ENCODE measurements at regions not wholly inside any gene's neighbourhood (a gene's known extent, or its start where the extent isn't known, plus 50 kb on each side); places are given as distances from the start of the nearest gene placed in this dataset.

DNA sequence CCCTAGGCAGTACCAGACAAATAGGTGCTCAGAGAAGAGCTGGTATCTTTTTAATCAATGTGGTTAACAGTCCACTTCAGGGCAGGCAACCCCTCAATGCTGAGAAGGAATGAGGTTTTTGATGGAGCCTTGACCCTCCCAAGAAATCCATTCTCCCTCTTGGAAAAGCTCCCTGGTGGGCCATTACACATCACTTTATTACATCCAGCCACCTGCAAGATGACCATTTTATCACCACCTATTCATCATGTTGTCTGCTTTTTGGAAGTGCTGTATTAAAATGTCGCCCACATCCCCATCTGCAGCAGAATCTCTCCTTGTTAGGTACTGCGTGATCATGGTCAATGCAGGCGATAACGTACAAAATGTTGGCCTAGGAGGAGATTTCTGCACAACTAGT is 614.7 kb upstream of the TMEM132C start:
- H3K4me1 ChIP-seq (ENCODE audit: control insufficient read depth in 1 of 2, insufficient read depth in 2 of 2, low read length in 2 of 2): no peaks in the 10 kb centered on the region
- peaks cover 0 to 6% of the 10 kb centered on the region in 2 donors for H3K9me3 ChIP-seq (ENCODE audit: control insufficient read depth in 1 of 2, low read length in 2 of 2)
- H3K27ac ChIP-seq (ENCODE audit: low read depth, low read length): no peak overlapping the region

GRCh38 chr12:127654383-127654985 is 612.5 kb upstream of the TMEM132C start:
- Histone ChIP-seq H3K4me3 (ENCODE audit: low read depth in 1 of 2, low read length in 2 of 2) (no peak overlapping the region), H3K27ac (ENCODE audit: low read depth, low read length) (no peak overlapping the region), H3K9me3 (ENCODE audit: control insufficient read depth in 1 of 2, low read length in 2 of 2) (peaks cover 0 to 6% of the 10 kb centered on the region in 2 donors), H3K27me3 (ENCODE audit: control insufficient read depth in 1 of 2, insufficient read depth in 2 of 2, low read length in 2 of 2) (no peaks in the 10 kb centered on the region), H3K9ac (ENCODE audit: low read depth in 1 of 2, low read length in 2 of 2) (no peak overlapping the region), H3K4me1 (ENCODE audit: control insufficient read depth in 1 of 2, insufficient read depth in 2 of 2, low read length in 2 of 2) (no peaks in the 10 kb centered on the region), H3K36me3 (ENCODE audit: control insufficient read depth in 1 of 2, insufficient read depth in 2 of 2, low read length in 2 of 2) (no peaks in the 10 kb centered on the region)

More for the DNA sequence above, 614.7 kb upstream of the TMEM132C start:
- no peak overlapping the region for H3K9ac ChIP-seq (ENCODE audit: low read depth in 1 of 2, low read length in 2 of 2)
- H3K36me3 ChIP-seq (ENCODE audit: control insufficient read depth in 1 of 2, insufficient read depth in 2 of 2, low read length in 2 of 2): no peaks in the 10 kb centered on the region
- H3K4me3 ChIP-seq (ENCODE audit: low read depth in 1 of 2, low read length in 2 of 2): no peak overlapping the region
- no peaks in the 10 kb centered on the region for H3K27me3 ChIP-seq (ENCODE audit: control insufficient read depth in 1 of 2, insufficient read depth in 2 of 2, low read length in 2 of 2)

DNA sequence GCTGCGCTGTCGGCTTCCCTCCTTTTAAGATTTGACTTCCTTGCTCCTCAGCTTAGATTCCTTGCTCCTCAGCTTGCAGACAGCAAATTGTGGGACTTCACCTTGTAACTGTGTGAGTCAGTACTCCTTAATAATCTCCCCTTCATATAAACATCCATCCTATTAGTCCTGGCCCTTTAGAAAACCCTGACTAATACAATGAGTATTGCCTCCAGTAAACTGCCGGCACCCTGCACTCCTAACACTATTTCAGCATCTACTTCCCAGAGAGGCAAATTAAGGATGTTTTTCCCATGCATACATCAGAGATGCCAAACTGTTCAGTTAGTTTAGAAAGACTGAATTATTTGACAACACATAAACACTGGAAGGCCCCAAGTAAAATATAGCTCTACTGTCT is 611.3 kb upstream of the TMEM132C start:
- Histone ChIP-seq H3K9ac (ENCODE audit: low read depth in 1 of 2, low read length in 2 of 2) (no peak overlapping the region), H3K27ac (ENCODE audit: low read depth, low read length) (no peak overlapping the region), H3K9me3 (ENCODE audit: control insufficient read depth in 1 of 2, low read length in 2 of 2) (peaks cover 0 to 6% of the 10 kb centered on the region in 2 donors)

GRCh38 chr12:127656266-127656665 is 610.7 kb upstream of the TMEM132C start:
- Histone ChIP-seq H3K4me1 (ENCODE audit: control insufficient read depth in 1 of 2, insufficient read depth in 2 of 2, low read length in 2 of 2) (no peaks in the 10 kb centered on the region), H3K27ac (ENCODE audit: low read depth, low read length) (no peak overlapping the region), H3K4me3 (ENCODE audit: low read depth in 1 of 2, low read length in 2 of 2) (no peak overlapping the region), H3K9ac (ENCODE audit: low read depth in 1 of 2, low read length in 2 of 2) (no peak overlapping the region), H3K36me3 (ENCODE audit: control insufficient read depth in 1 of 2, insufficient read depth in 2 of 2, low read length in 2 of 2) (no peaks in the 10 kb centered on the region), H3K9me3 (ENCODE audit: control insufficient read depth in 1 of 2, low read length in 2 of 2) (peaks cover 0 to 3% of the 10 kb centered on the region in 2 donors), H3K27me3 (ENCODE audit: control insufficient read depth in 1 of 2, insufficient read depth in 2 of 2, low read length in 2 of 2) (no peaks in the 10 kb centered on the region)

More for the DNA sequence above, 611.3 kb upstream of the TMEM132C start:
- Histone ChIP-seq H3K27me3 (ENCODE audit: control insufficient read depth in 1 of 2, insufficient read depth in 2 of 2, low read length in 2 of 2) (no peaks in the 10 kb centered on the region), H3K36me3 (ENCODE audit: control insufficient read depth in 1 of 2, insufficient read depth in 2 of 2, low read length in 2 of 2) (no peaks in the 10 kb centered on the region), H3K4me1 (ENCODE audit: control insufficient read depth in 1 of 2, insufficient read depth in 2 of 2, low read length in 2 of 2) (no peaks in the 10 kb centered on the region), H3K4me3 (ENCODE audit: low read depth in 1 of 2, low read length in 2 of 2) (no peak overlapping the region)

- Histone ChIP-seq H3K4me3 (ENCODE audit: low read depth in 1 of 2, low read length in 2 of 2) (no peak overlapping the region), H3K9ac (ENCODE audit: low read depth in 1 of 2, low read length in 2 of 2) (no peak overlapping the region), H3K9me3 (ENCODE audit: control insufficient read depth in 1 of 2, low read length in 2 of 2) (no peaks in the 10 kb centered on the region), H3K27ac (ENCODE audit: low read depth, low read length) (no peak overlapping the region), H3K27me3 (ENCODE audit: control insufficient read depth in 1 of 2, insufficient read depth in 2 of 2, low read length in 2 of 2) (no peaks in the 10 kb centered on the region), H3K4me1 (ENCODE audit: control insufficient read depth in 1 of 2, insufficient read depth in 2 of 2, low read length in 2 of 2) (no peaks in the 10 kb centered on the region), H3K36me3 (ENCODE audit: control insufficient read depth in 1 of 2, insufficient read depth in 2 of 2, low read length in 2 of 2) (no peaks in the 10 kb centered on the region)
These were observed 609.9 kb upstream of the TMEM132C start for GRCh38 chr12:127657036-127657435.

DNA sequence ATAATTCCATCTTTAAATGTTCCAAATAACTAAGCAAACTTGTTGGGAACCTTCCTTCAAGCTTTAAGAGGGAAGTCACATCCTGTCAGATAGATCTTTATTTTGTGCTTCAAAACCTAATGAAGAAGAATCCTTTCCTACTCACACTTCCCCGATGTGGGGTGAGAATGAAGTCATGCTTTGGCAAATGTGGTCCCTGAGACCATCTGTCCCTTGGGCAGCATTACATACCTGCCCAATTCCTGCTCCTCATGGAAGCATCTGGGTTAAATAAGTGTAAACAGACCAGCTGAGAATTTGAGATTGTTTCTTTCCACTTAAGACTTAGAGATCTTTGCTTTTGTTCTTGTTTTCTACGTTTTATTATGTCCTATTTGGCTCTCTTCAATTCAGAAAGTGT is 606.0 kb upstream of the TMEM132C start:
- Histone ChIP-seq H3K27me3 (ENCODE audit: control insufficient read depth in 1 of 2, insufficient read depth in 2 of 2, low read length in 2 of 2) (no peaks in the 10 kb centered on the region), H3K4me1 (ENCODE audit: control insufficient read depth in 1 of 2, insufficient read depth in 2 of 2, low read length in 2 of 2) (no peaks in the 10 kb centered on the region)

GRCh38 chr12:127663716-127664115 is 603.3 kb upstream of the TMEM132C start:
- Histone ChIP-seq H3K27me3 (ENCODE audit: control insufficient read depth in 1 of 2, insufficient read depth in 2 of 2, low read length in 2 of 2) (no peaks in the 10 kb centered on the region), H3K4me3 (ENCODE audit: low read depth in 1 of 2, low read length in 2 of 2) (no peak overlapping the region), H3K9ac (ENCODE audit: low read depth in 1 of 2, low read length in 2 of 2) (no peak overlapping the region), H3K4me1 (ENCODE audit: control insufficient read depth in 1 of 2, insufficient read depth in 2 of 2, low read length in 2 of 2) (no peaks in the 10 kb centered on the region), H3K36me3 (ENCODE audit: control insufficient read depth in 1 of 2, insufficient read depth in 2 of 2, low read length in 2 of 2) (no peaks in the 10 kb centered on the region), H3K9me3 (ENCODE audit: control insufficient read depth in 1 of 2, low read length in 2 of 2) (no peaks in the 10 kb centered on the region), H3K27ac (ENCODE audit: low read depth, low read length) (no peak overlapping the region)

More for the DNA sequence above, 606.0 kb upstream of the TMEM132C start:
- H3K9ac ChIP-seq (ENCODE audit: low read depth in 1 of 2, low read length in 2 of 2): no peak overlapping the region
- H3K36me3 ChIP-seq (ENCODE audit: control insufficient read depth in 1 of 2, insufficient read depth in 2 of 2, low read length in 2 of 2): no peaks in the 10 kb centered on the region
- H3K27ac ChIP-seq (ENCODE audit: low read depth, low read length): no peak overlapping the region
- H3K9me3 ChIP-seq (ENCODE audit: control insufficient read depth in 1 of 2, low read length in 2 of 2): no peaks in the 10 kb centered on the region
- no peak overlapping the region for H3K4me3 ChIP-seq (ENCODE audit: low read depth in 1 of 2, low read length in 2 of 2)

GRCh38 chr12:127664901-127665300 is 602.1 kb upstream of the TMEM132C start:
- Histone ChIP-seq H3K4me3 (ENCODE audit: low read depth in 1 of 2, low read length in 2 of 2) (no peak overlapping the region), H3K4me1 (ENCODE audit: control insufficient read depth in 1 of 2, insufficient read depth in 2 of 2, low read length in 2 of 2) (no peaks in the 10 kb centered on the region), H3K27ac (ENCODE audit: low read depth, low read length) (no peak overlapping the region), H3K9me3 (ENCODE audit: control insufficient read depth in 1 of 2, low read length in 2 of 2) (no peaks in the 10 kb centered on the region), H3K27me3 (ENCODE audit: control insufficient read depth in 1 of 2, insufficient read depth in 2 of 2, low read length in 2 of 2) (no peaks in the 10 kb centered on the region), H3K36me3 (ENCODE audit: control insufficient read depth in 1 of 2, insufficient read depth in 2 of 2, low read length in 2 of 2) (no peaks in the 10 kb centered on the region), H3K9ac (ENCODE audit: low read depth in 1 of 2, low read length in 2 of 2) (no peak overlapping the region)

DNA sequence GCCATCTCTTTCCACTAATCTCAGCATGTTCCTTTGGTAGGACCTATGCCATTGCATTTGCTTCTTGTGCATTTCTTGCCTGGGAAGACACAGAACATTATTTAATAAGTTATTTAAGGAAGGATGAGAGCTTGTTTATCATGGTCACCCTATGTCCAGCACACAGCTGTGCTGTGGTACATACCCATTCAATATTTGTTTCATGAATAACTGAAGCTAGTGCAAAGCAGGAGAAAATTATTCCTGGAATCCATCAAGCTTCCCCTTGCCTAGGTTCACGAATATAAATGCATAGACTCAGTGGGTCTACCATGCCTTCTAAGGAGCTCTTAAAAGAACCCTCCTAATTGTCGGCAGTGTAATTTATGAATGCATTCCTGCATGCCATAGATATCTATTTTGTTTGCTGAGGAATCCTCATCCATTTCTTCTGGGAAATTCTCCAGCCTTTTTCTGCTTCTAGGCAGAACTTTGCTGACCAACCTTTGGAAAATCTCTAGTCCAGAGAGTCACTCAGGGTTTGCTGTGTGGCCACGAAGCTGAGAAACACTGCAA is 599.8 kb upstream of the TMEM132C start:
- Histone ChIP-seq H3K9me3 (ENCODE audit: control insufficient read depth in 1 of 2, low read length in 2 of 2) (no peaks in the 10 kb centered on the region), H3K4me1 (ENCODE audit: control insufficient read depth in 1 of 2, insufficient read depth in 2 of 2, low read length in 2 of 2) (no peaks in the 10 kb centered on the region), H3K4me3 (ENCODE audit: low read depth in 1 of 2, low read length in 2 of 2) (no peak overlapping the region), H3K27ac (ENCODE audit: low read depth, low read length) (no peak overlapping the region), H3K9ac (ENCODE audit: low read depth in 1 of 2, low read length in 2 of 2) (no peak overlapping the region), H3K27me3 (ENCODE audit: control insufficient read depth in 1 of 2, insufficient read depth in 2 of 2, low read length in 2 of 2) (no peaks in the 10 kb centered on the region), H3K36me3 (ENCODE audit: control insufficient read depth in 1 of 2, insufficient read depth in 2 of 2, low read length in 2 of 2) (no peaks in the 10 kb centered on the region)

DNA sequence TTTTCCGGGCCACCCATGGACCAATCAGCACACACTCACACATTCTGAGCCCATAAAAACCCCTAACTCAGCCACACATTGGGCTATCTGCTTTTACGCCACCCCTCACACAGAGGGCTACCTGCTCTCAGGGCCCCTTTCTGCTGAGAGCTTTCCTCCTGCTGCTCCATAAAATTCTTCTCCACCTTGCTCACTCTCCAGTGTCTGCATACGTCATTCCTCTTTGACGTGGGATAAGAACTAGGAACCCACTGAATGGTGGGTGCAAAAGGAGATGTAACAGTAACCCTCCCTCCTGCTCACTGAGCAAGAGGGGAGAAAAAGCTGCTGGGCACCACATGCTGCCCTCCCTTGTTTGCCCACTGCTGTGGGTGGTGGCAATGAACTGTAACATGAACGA is 596.7 kb upstream of the TMEM132C start:
- no peak overlapping the region for H3K9ac ChIP-seq (ENCODE audit: low read depth in 1 of 2, low read length in 2 of 2)
- no peaks in the 10 kb centered on the region for H3K4me1 ChIP-seq (ENCODE audit: control insufficient read depth in 1 of 2, insufficient read depth in 2 of 2, low read length in 2 of 2)
- H3K9me3 ChIP-seq (ENCODE audit: control insufficient read depth in 1 of 2, low read length in 2 of 2): no peaks in the 10 kb centered on the region
- no peaks in the 10 kb centered on the region for H3K27me3 ChIP-seq (ENCODE audit: control insufficient read depth in 1 of 2, insufficient read depth in 2 of 2, low read length in 2 of 2)
- H3K36me3 ChIP-seq (ENCODE audit: control insufficient read depth in 1 of 2, insufficient read depth in 2 of 2, low read length in 2 of 2): no peaks in the 10 kb centered on the region
- H3K27ac ChIP-seq (ENCODE audit: low read depth, low read length): no peak overlapping the region
- H3K4me3 ChIP-seq (ENCODE audit: low read depth in 1 of 2, low read length in 2 of 2): no peak overlapping the region
